ENCODE measurements at regions not wholly inside any gene's neighbourhood (a gene's known extent, or its start where the extent isn't known, plus 50 kb on each side); places are given as distances from the start of the nearest gene placed in this dataset.

DNA sequence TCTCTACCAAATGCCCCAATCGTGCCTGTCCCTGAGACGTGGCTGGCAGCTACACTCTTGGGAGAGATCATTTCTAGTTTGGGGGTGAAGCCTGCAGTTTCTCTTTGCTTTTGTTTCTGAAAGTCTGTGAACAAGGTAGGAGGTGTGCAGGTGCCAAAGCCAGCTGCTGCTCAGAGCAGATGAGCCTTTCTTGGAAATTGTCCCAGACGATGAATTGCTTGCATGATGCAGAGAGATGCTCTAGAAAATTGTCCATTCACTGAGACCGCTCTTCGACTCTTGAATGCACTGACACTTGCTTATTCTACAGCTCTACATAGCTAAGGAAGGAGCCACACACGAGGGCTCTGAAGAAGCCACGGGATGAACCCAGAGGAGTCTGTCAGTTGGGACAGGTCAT lies 225.6 kb upstream of the E2F8 start:
- no peak for ATAC-seq
- Mint-ChIP-seq H3K27ac (no peak overlapping the region), H3K4me1 (ENCODE audit: low read depth) (no peaks in the 10 kb centered on the region), H3K4me3 (no peak overlapping the region), H3K27me3 (ENCODE audit: low read depth) (peaks cover 2% of the 10 kb centered on the region), H3K9me3 (ENCODE audit: insufficient read depth) (no peaks in the 10 kb centered on the region), H3K36me3 (ENCODE audit: low read depth) (no peaks in the 10 kb centered on the region)
- ChIA-PET CTCF (no interaction called here), POLR2A (no interaction called here)
- DNase-seq = no peak

GRCh38 chr11:19463976-19464375 lies 223.2 kb upstream of the E2F8 start:
- Mint-ChIP-seq H3K27ac (no peak overlapping the region), H3K4me1 (ENCODE audit: low read depth) (no peaks in the 10 kb centered on the region), H3K9me3 (ENCODE audit: insufficient read depth) (no peaks in the 10 kb centered on the region), H3K36me3 (ENCODE audit: low read depth) (no peaks in the 10 kb centered on the region), H3K4me3 (no peak overlapping the region), H3K27me3 (ENCODE audit: low read depth) (peaks cover 6% of the 10 kb centered on the region)
- ChIA-PET CTCF (interaction anchor here (0.8 kb wide), 1 partner anchor 619 kb away, joined by 3 read pairs; no protein-coding TSS in a partner anchor), POLR2A (no interaction called here)
- DNase-seq (no peak), ATAC-seq (no peak)

DNA sequence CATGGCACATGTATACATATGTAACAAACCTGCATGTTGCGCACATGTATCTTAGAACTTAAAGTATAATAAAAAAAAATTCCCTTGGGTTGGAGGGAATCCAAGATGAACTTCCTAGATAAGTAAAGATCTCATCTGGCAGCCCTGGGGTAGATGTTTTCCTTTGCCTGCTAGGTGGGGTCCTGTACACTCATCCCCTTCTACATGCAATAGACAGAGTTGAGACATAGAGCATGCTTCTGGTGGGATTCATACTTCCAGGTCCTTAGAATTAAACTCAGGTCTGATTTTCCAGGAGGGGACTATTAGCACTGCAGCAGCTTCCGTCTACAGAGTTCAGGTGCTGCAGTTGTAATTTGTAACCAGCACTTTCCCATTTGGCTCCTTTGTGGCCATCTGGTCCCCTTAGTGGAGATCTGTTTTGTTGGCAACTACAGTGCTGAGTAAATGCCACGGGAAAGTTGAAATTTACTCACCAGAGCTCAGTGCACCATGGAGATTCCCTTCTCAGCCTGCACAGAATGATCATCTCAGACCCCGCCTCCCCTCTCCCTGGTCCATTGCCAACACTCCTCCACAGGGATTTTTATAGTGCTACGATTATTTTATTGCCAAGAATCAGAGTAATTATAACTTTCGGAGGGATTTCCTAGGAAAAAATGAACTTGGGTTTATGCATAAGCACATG lies 220.1 kb upstream of the E2F8 start:
- H3K27me3 Mint-ChIP-seq (ENCODE audit: low read depth) = peaks cover 6% of the 10 kb centered on the region
- DNase-seq (no peak), ATAC-seq (no peak)
- no peak overlapping the region for H3K27ac Mint-ChIP-seq
- H3K4me1 Mint-ChIP-seq (ENCODE audit: low read depth) = no peaks in the 10 kb centered on the region
- no peak overlapping the region for H3K4me3 Mint-ChIP-seq
- ChIA-PET CTCF (no interaction called here), POLR2A (no interaction called here)
- H3K36me3 Mint-ChIP-seq (ENCODE audit: low read depth) = no peaks in the 10 kb centered on the region
- no peaks in the 10 kb centered on the region for H3K9me3 Mint-ChIP-seq (ENCODE audit: insufficient read depth)

- ChIA-PET CTCF (no interaction called here), POLR2A (no interaction called here)
- no peak overlapping the region for H3K4me3 Mint-ChIP-seq
- ATAC-seq = no peak
- peaks cover 6% of the 10 kb centered on the region for H3K27me3 Mint-ChIP-seq (ENCODE audit: low read depth)
- no peaks in the 10 kb centered on the region for H3K9me3 Mint-ChIP-seq (ENCODE audit: insufficient read depth)
- H3K4me1 Mint-ChIP-seq (ENCODE audit: low read depth) = no peaks in the 10 kb centered on the region
- H3K36me3 Mint-ChIP-seq (ENCODE audit: low read depth) = no peaks in the 10 kb centered on the region
- H3K27ac Mint-ChIP-seq = no peak overlapping the region
- DNase-seq = no peak
Observed at GRCh38 chr11:19459240-19459639, 218.5 kb upstream of the E2F8 start.

- CTCF ChIA-PET = no interaction called here
Observed at GRCh38 chr11:19458721-19459120, 218.0 kb upstream of the E2F8 start.

DNA sequence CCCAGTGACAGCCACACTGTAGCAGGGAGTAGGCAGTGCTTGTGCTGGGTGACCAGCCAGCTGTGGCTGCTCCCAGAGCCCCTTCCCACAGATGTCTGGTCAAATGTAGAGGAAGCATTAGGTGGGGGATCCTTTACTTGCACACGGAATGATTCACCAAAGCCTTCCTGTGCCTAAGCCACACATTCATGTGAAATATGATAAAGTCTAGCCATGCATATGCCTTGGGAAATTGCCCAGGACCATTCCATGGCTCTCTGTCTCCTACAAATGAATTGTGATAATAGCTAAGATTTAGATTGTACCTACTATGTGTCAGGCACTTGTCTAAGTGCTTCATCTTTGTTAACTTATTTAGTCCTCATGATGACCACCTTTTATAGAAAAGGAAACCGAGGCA lies 217.5 kb upstream of the E2F8 start:
- no peak for DNase-seq
- no peak overlapping the region for H3K27ac Mint-ChIP-seq
- no peaks in the 10 kb centered on the region for H3K9me3 Mint-ChIP-seq (ENCODE audit: insufficient read depth)
- no peak for ATAC-seq
- no peaks in the 10 kb centered on the region for H3K4me1 Mint-ChIP-seq (ENCODE audit: low read depth)
- peaks cover 4% of the 10 kb centered on the region for H3K27me3 Mint-ChIP-seq (ENCODE audit: low read depth)
- POLR2A ChIA-PET = no interaction called here
- CTCF ChIA-PET = no interaction called here
- H3K4me3 Mint-ChIP-seq = no peak overlapping the region
- no peaks in the 10 kb centered on the region for H3K36me3 Mint-ChIP-seq (ENCODE audit: low read depth)

More at GRCh38 chr11:19458721-19459120, 218.0 kb upstream of the E2F8 start:
- POLR2A ChIA-PET = no interaction called here
- Mint-ChIP-seq H3K4me1 (ENCODE audit: low read depth) (no peaks in the 10 kb centered on the region), H3K27ac (no peak overlapping the region), H3K4me3 (no peak overlapping the region), H3K27me3 (ENCODE audit: low read depth) (peaks cover 6% of the 10 kb centered on the region), H3K9me3 (ENCODE audit: insufficient read depth) (no peaks in the 10 kb centered on the region), H3K36me3 (ENCODE audit: low read depth) (no peaks in the 10 kb centered on the region)
- DNase-seq (no peak), ATAC-seq (no peak)

- POLR2A ChIA-PET = no interaction called here
- DNase-seq (no peak), ATAC-seq (no peak)
- H3K27ac Mint-ChIP-seq = no peak overlapping the region
- CTCF ChIA-PET = interaction anchor here (0.6 kb wide), 1 partner anchor 531 kb away, joined by 3 read pairs; no protein-coding TSS in a partner anchor
- H3K27me3 Mint-ChIP-seq (ENCODE audit: low read depth) = peaks cover 4% of the 10 kb centered on the region
- no peak overlapping the region for H3K4me3 Mint-ChIP-seq
- H3K9me3 Mint-ChIP-seq (ENCODE audit: insufficient read depth) = no peaks in the 10 kb centered on the region
- H3K4me1 Mint-ChIP-seq (ENCODE audit: low read depth) = no peaks in the 10 kb centered on the region
- no peaks in the 10 kb centered on the region for H3K36me3 Mint-ChIP-seq (ENCODE audit: low read depth)
Observed at GRCh38 chr11:19455731-19456130, 215.0 kb upstream of the E2F8 start.

- no peaks in the 10 kb centered on the region for H3K27me3 Mint-ChIP-seq (ENCODE audit: low read depth)
- no peak overlapping the region for H3K4me3 Mint-ChIP-seq
- DNase-seq = no peak
- H3K9me3 Mint-ChIP-seq (ENCODE audit: insufficient read depth) = no peaks in the 10 kb centered on the region
- ChIA-PET POLR2A (no interaction called here), CTCF (no interaction called here)
- no peak for ATAC-seq
- H3K27ac Mint-ChIP-seq = no peak overlapping the region
- H3K36me3 Mint-ChIP-seq (ENCODE audit: low read depth) = no peaks in the 10 kb centered on the region
- H3K4me1 Mint-ChIP-seq (ENCODE audit: low read depth) = no peaks in the 10 kb centered on the region
Observed at GRCh38 chr11:19453651-19454257, 213.0 kb upstream of the E2F8 start.

GRCh38 chr11:19451609-19452008 lies 210.9 kb upstream of the E2F8 start:
- ChIA-PET POLR2A (no interaction called here), CTCF (no interaction called here)
- no peaks in the 10 kb centered on the region for H3K9me3 Mint-ChIP-seq (ENCODE audit: insufficient read depth)
- no peaks in the 10 kb centered on the region for H3K27me3 Mint-ChIP-seq (ENCODE audit: low read depth)
- no peak overlapping the region for H3K4me3 Mint-ChIP-seq
- H3K4me1 Mint-ChIP-seq (ENCODE audit: low read depth) = no peaks in the 10 kb centered on the region
- H3K36me3 Mint-ChIP-seq (ENCODE audit: low read depth) = no peaks in the 10 kb centered on the region
- H3K27ac Mint-ChIP-seq = no peak overlapping the region
- DNase-seq (no peak), ATAC-seq (no peak)

- ATAC-seq (no peak), DNase-seq (no peak)
- ChIA-PET POLR2A (no interaction called here), CTCF (no interaction called here)
- H3K27ac Mint-ChIP-seq = no peak overlapping the region
- no peaks in the 10 kb centered on the region for H3K9me3 Mint-ChIP-seq (ENCODE audit: insufficient read depth)
- no peaks in the 10 kb centered on the region for H3K36me3 Mint-ChIP-seq (ENCODE audit: low read depth)
- no peak overlapping the region for H3K4me3 Mint-ChIP-seq
- H3K27me3 Mint-ChIP-seq (ENCODE audit: low read depth) = no peaks in the 10 kb centered on the region
- no peaks in the 10 kb centered on the region for H3K4me1 Mint-ChIP-seq (ENCODE audit: low read depth)
Observed at GRCh38 chr11:19450282-19450681, 209.5 kb upstream of the E2F8 start.

DNA sequence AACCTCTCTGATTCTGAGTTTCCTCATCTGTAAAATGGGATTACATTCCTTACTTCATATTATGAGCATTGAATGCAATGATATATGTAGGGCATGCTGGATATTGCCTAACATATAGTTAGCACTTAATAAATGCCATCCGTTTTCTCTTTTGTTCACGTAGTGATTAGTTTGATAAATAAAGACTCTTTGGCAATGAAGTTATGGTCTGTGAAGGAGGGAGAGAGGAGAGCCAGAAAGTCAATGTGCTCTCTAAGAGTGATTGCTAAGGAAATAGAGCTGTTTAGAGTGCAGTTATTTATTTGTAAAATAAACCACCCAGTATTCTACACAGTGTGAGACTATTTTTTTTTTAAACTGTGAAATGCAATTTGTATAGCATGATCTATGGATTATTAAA lies 207.9 kb upstream of the E2F8 start:
- Mint-ChIP-seq H3K27ac (no peak overlapping the region), H3K36me3 (ENCODE audit: low read depth) (no peaks in the 10 kb centered on the region), H3K27me3 (ENCODE audit: low read depth) (peaks cover 2% of the 10 kb centered on the region), H3K9me3 (ENCODE audit: insufficient read depth) (no peaks in the 10 kb centered on the region), H3K4me1 (ENCODE audit: low read depth) (no peaks in the 10 kb centered on the region), H3K4me3 (no peak overlapping the region)
- ChIA-PET POLR2A (no interaction called here), CTCF (no interaction called here)
- no peak for DNase-seq
- ATAC-seq = no peak

DNA sequence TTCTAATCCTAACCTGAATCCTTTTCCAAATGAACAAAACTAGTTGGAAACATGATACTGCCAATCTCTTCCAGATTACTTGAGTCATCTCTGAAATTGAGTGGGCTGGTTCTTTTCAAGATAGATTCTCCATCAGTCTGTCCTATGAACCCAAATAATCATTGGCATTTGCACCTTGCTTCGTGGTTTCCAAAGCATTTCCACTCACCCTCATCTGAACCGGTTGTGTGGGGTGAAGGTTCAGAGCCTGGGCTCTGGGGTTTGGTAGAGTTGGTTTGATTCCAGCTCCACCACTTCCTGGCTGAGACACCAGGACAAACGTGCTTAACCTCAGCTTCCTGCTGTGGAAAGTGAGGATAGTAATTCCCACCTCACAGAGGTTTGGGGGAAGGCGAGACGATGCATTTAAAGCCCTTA lies 206.4 kb upstream of the E2F8 start:
- CTCF ChIA-PET = no interaction called here
- no peak overlapping the region for H3K4me3 Mint-ChIP-seq
- peaks cover 6% of the 10 kb centered on the region for H3K4me1 Mint-ChIP-seq (ENCODE audit: low read depth)
- H3K27me3 Mint-ChIP-seq (ENCODE audit: low read depth) = peaks cover 2% of the 10 kb centered on the region
- H3K27ac Mint-ChIP-seq = no peak overlapping the region
- no peak for ATAC-seq
- H3K36me3 Mint-ChIP-seq (ENCODE audit: low read depth) = no peaks in the 10 kb centered on the region
- no peak for DNase-seq
- H3K9me3 Mint-ChIP-seq (ENCODE audit: insufficient read depth) = no peaks in the 10 kb centered on the region
- POLR2A ChIA-PET = no interaction called here

DNA sequence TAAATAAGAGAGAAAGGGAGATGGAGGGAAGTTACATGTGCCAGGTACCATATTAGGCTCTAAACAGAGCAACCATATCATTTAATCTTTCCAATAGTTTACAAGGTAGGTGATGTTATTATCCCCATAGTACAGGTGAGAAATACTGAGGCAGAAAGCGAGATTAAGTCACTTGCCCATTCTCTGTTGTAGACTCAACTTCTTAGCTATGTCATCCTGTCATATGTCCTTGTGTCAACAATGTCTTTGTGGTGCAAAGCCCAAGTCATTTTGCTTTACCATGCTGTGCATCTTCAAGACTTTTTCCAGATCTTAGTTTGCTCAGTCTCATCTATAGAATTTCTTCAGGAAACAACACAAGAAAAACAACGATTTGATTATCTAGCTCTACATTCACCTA lies 205.0 kb upstream of the E2F8 start:
- no peaks in the 10 kb centered on the region for H3K36me3 Mint-ChIP-seq (ENCODE audit: low read depth)
- CTCF ChIA-PET = no interaction called here
- H3K27ac Mint-ChIP-seq = no peak overlapping the region
- no peak for DNase-seq
- H3K9me3 Mint-ChIP-seq (ENCODE audit: insufficient read depth) = no peaks in the 10 kb centered on the region
- H3K4me1 Mint-ChIP-seq (ENCODE audit: low read depth) = peaks cover 6% of the 10 kb centered on the region
- no peak overlapping the region for H3K4me3 Mint-ChIP-seq
- H3K27me3 Mint-ChIP-seq (ENCODE audit: low read depth) = peaks cover 4% of the 10 kb centered on the region
- POLR2A ChIA-PET = no interaction called here
- ATAC-seq = no peak
